GM19467 (cell line): ENCODE measurements at regions not wholly inside any gene's neighbourhood (a gene's known extent, or its start where the extent isn't known, plus 50 kb on each side); places are given as distances from the start of the nearest gene placed in this dataset.

Experiments
- ATAC-seq: cut with Tn5 transposase; IDR thresholded peaks from one replicate; pipeline ENCODE4 v1.9.1; 2021; ENCODE audit warnings: mild to moderate bottlenecking, moderate library complexity; ENCODE audit not compliant: unreplicated experiment

DNA sequence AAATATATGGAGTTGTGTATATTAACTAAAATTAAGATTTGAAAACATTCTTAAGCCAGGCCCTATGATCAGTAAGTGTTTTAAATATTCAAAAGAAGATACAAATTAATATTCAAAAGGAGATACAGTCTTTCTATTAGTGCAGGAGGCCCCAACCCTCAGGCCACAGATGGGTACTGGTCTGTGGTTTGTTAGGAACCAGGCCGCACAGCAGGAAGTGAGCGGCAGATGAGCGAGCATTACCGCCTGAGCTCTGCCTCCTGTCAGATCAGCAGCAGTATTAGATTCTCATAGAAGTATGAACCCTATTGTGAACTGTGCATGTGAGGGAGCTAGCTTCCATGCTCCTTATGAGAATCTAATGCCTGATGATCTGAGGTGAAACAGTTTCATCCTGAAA, 232.9 kb downstream of the FOXO1 start:
- ATAC-seq, result no peak

DNA sequence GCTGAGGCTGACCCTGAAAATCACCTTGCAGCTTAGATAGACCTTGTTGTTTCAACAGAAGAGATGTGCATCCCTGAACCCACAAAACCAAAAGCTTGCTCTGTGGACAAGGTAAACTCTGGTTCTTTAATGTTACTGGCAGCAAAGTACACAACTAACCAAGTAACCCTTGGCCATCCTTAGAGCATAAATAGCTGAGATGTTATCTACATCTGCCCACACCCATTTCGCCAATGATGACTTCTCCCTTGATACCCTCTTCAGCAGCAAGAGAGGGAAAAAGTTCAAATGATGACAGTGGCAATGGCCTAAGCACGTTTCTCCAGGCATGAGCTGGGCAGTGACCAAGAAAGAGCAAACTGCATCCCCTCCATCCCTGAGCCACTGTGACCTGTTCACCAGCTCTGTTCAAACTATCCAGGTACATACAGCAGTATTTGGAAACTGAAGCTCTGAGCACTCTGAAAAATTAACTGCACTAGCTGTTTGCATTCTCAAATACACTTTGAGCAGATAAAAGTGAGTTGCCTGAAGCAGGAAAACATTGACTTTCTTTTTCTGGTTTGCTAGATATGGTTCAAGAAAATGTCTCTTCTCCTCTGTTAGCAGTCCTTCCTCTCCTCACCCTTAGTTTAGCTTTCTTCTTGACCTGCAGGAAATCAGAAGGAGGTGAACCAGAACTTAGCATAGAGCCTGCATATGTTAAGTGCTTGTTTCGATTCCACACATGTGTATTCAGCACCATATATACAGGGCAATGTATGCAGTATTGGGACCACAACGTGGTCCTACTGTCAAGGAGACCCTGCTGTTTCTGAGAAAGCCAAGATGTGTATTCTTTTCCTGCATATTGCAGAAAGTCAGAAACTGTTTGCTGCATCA, 231.7 kb downstream of the FOXO1 start:
- peak; percentile 44 for ATAC-seq

DNA sequence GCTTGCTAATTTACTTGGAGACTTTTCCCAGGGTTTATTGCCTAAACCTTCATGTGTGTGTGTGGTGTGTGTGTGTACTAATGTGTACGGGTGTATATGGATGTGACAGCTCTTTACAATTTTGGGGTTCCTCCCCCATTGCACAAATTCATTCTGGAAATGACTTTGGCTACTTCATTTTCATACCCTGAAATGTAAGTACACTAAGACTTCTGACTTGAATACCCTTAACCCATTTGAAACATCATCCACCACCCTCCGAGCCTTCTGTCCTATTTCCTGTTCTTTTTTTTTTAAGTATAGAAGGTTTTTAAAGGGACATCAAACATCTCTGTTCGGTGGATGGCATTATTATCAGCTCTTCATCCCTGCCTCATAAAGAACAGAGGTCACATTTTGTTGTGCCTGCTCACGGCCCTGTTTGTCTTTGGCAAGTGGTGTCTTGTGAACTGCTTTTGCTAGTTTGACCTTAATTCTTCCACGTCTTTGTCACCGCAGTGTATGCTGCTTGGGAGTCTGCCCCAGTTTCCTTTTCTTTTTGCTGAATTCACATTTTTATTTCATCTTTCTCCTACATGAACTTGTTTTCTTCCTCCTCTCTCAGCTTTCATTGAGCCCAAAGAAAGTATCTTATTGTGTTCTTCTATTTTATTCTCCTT, 228.3 kb downstream of the FOXO1 start:
- ATAC-seq, result no peak

DNA sequence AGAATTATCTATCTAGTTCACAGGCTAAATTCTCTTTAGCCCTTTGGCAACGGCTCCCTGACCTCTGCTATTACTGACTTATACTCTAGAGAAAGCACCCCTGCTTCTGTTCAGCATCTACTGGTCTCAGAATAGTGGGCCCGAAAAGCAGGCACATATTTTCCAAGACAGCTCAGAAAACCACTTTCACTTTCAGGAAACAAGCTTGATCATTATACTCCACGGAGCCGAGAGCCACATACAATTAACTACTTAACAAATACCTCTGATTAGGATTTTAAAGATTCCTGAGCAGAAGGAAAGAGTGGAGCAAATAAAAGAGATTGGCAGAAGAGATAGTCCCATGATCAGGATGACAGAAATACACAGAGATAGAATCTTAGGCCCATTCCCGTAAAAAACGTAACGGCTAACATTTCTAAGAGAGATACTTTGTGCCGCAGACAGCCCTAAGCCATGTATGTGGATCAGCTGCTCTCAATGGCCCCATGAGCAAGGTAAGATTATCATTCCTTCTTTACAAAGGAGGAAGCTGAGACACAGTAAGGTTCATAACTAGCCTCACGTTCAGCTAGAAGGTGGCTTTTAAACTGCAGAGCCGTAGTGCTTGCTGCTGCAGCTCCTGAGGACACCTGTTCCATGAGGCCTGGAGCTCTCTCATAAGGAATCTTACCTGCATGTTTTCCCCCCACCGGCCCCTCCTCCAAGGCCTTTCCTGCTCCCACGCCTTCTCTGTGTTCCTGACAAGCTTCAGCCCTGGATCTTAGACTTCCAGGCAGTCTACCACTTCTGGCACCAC, 227.2 kb downstream of the FOXO1 start:
- ATAC-seq, result no peak

DNA sequence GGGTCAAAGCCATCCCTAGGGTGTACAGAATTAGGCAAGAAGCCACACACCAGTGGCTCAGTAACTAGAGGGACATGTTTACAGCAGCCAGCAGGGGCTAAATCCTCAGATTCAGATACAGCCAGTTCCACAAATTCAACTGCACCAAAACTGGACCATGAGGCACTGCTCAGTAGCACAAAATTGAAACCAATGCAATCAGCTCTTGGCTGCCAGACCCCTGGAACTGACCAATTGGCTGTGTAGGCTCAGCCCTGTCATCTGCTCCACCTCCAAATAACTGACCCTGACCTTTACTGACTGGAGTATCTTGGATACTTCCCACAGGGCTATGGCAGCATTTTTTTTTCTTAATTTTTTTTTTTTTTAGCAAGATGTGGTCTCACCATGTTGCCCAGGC, 226.5 kb downstream of the FOXO1 start:
- no peak for ATAC-seq

DNA sequence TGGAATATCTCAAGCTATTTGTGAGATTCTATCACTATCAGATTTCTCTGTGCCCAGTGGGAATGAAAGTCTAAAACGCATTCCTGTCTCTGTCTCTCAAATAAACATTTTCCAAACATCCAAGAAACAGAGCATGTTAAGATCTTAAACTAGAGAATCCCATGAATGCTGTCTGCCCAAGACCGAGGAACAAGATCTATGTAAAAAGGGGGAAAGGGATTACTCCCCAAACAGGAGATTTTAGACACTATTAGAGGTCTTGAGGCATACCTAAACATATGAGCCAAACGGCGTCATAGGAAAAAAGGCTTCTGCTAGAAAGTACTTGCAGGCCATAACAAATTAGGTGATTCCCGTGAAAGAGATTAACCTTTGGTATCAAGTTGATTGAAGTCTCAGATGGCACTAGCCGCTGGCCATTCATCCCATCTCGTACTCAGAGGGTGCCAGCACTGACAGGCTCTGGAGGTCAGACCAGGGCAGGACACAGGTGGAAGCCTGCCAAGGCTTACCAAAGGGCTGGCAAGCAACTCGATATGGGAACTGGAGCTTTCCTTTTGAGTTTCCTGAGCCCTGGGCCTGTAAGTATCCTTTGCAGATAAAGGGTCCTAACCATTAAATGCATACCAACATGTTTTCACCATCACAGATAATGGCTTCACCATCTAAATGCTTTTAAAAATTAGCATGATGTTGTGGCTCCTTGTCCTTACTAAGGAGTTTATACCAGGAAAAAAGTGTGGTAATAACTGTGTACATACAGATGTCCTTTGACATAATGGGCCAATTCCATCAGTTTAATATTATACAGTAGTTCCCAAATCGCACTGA, 225.2 kb downstream of the FOXO1 start:
- no peak for ATAC-seq

DNA sequence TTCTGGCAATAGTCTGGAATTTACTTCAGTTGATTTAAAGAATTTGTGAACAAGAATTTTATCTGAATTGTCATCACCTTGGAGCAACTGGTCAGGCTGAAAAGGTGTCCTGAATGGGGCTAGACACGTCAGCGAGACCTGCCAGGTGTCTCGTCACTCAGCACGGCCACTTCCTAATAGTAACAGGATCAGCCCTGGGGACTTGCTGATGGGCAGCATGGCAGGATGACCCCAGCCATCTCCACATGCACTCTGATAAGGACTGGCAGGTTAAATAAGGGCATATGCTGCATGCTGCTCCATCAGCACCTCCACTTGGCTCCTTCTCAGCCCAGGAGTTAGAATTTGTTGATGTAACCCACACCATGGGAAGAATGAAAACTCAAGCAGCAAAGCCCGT, 224.2 kb downstream of the FOXO1 start:
- ATAC-seq, result no peak

DNA sequence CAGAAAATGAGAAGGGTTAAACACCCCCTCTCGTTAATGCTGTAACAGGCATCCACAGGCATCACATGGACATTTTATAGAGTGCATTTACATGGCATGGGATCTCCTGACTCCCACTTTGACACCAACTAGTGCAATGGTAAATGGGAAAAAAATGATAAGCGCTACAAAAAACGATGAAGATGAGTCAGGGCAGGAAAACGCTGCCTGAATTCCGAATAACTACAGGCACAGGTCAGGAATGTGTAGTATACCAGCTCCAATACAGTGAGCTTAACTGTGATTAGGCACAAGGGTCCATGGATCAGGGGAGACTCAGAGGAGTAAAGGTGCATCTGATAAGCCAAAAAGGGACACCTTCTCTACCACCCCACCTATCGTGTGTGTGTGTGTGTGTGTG, 223.6 kb downstream of the FOXO1 start:
- no peak for ATAC-seq

DNA sequence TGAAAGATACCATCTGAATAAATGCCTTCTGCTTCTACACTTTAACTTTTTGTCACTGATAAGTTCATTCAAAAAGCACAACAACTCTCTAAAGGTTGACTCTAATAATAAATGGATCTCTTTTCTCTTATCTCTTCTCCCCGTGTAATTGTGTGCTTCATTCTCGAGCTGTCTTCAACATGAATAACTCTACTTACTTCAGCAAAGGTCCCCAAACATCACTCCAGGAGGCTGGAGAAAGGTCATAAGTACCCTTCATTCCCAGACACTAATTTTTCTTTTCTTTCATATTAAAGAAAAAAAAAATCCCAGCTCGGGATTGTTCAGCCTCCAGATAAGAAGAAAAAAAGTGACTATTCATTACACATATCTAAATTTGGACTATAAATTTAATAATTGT, 222.2 kb downstream of the FOXO1 start:
- no peak for ATAC-seq

DNA sequence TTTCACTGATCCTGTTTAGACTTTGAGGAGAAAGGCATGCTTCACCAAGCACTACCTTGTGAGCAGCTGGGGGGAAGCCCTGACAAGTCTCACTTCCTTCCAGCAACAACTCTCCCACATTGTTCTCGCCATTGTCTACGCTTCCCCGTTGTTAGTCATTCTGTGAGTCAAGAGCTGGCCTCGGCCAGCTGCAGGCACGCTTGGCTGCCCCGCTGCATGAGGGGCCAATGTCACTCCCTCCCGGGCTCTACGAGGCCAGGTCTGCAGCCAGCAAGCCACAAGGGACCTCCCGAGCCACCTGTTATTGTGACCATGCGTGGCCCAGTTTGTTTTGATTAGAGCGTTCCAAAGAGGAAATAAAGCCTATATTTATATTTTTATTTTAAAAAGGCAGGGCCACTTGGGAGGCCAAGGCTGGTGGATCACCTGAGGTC, 220.9 kb downstream of the FOXO1 start:
- ATAC-seq, result peak; percentile 99

DNA sequence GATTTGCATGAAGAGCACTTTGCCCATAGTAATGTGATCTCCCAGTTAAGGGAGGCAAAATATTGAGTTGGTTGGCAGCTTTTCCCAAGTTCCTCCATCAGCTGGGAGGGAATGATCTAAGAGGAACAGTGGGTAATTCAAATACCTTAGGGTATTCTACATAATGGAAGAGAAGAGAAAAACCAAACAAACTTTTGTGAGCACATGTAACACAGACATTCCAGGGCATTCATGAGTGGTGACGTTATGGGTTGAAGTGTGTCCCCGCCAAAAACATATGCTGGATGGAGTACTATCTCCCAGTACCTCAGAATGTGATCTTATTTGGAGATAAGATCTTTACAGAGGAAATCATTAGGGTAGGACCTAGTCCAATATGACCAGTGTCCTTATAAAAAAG, 220.1 kb downstream of the FOXO1 start:
- no peak for ATAC-seq

DNA sequence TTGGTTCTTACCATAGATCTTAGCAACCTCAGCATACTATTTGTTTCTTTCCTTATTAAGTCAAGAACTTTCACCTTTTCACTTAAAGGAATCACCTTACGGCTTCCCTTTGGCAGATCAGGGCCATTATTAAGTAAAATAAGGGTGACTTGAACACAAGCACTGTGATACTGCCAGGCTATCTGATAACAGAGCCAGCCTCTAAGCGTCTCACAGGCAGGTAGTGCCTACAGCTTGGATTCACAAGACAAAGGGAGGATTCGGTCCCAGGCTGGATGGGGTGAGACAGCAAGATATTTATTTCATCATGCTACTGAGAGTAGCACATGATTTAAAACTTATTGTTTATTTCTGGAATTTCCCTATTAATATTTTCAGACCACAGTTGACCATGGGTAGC, 218.6 kb downstream of the FOXO1 start:
- ATAC-seq, result no peak

DNA sequence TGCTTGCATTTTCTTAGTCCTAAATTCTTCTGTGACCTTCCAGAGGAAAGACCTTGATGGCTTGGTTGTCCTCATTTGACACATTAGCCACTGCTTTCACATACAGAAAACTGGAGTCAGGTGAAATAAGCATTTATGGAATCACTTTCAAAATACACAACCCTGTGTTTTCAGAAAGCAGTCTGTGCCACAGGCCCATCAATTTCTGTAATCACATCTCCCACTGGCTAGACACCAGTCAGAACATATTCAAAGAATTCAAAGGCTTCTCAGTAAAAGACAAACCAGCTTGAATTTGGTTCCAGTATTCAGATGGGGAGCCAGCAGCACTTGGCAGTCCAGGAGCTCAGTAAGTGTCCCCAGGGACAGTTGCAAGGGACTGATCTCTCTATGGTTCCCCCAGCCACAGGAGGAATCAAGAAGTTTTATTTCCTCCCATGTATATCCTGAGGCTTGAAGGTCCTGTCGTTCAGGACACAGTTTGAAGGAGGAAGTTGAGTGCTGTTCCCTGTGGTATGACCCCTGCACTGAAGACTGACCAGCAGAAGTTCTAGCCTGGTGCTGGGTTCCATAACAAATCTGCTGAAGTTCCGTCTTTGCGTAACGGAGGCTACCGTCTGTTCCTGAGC, 214.3 kb downstream of the FOXO1 start:
- ATAC-seq, result no peak

DNA sequence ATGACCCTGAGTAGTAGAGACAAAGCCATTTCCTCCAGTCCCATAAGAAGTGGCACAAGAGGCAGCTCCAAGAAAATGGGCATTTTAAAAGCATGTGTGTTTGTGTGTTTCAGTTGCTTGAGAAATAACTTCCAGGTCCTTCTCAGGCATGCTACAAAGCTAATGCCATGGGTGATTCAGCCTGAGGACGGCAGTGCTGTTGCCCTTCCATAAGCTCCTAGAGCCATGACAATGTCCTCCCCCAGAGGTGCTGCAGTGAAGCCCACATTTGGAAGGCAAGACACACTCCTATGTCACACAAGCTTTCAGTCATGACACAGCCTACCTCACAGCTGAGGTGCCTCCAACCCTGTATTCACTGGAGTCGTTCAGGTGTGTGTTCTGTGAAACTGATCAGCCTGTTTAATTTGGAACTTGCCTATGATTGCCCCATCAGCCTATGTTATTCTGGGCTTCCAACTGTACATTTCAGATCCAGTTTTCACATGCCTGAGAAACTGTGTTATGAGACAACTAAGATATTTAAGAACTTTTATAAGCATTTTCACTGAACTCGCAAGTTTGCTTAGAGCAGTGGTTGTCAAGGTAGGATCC, 213.6 kb downstream of the FOXO1 start:
- ATAC-seq, result no peak

DNA sequence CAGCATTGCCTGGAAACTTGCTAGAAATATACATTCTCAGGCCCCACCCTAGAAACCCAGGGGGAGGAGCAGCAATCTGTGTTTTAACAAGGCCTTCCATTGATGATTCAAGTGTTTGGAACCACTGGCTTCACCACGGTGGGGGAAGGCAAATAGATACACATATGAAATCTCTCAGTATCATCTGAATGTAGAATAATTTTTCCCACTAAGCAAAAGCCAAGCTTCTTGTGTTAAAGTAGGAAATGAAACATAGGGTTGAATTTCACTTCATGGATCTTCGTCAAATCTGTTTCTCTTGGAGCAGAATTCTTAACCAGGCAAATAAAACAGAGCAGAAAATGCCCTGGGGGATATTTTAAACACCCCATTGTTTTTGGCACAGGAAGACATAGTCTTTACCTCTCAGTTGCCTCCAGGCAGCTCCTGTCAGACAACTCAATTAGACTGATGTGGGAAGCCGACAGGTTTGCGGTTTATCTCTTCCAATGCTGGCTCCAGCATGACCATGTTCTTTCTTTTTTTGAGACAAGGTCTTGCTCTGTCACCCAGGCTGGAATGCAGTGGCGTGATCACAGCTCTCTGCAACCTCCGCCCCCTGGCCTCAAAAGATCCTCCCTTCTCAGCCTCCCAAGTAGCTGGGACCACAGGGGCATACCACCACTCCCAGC, 213.0 kb downstream of the FOXO1 start:
- ATAC-seq, result no peak

DNA sequence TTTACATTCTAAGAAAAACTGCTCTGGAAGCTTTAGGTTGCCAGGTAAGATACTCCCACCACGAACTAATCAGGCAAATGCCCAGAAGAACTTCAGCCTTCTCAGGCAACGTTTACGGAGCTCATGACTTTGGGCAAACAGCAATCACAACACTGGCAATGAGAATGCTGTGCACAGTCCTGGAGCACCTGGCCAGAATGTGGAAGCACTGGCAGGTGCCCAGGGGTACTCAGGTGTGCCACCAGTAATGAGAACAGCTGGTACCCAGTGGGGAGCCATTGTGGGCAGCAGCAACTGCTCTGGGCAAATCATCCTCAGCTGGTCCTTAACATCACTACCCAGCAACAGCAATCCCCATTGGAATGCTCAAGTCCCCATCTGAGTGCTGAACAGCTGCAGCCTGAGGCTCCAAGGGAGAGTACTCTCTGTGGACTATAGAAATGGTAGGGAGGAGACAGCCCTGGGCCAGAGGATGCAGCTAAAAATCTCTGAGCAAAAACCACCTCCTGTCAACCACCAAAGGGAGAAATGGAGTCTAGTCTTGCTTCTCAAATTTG, 210.0 kb downstream of the FOXO1 start:
- ATAC-seq, result no peak

DNA sequence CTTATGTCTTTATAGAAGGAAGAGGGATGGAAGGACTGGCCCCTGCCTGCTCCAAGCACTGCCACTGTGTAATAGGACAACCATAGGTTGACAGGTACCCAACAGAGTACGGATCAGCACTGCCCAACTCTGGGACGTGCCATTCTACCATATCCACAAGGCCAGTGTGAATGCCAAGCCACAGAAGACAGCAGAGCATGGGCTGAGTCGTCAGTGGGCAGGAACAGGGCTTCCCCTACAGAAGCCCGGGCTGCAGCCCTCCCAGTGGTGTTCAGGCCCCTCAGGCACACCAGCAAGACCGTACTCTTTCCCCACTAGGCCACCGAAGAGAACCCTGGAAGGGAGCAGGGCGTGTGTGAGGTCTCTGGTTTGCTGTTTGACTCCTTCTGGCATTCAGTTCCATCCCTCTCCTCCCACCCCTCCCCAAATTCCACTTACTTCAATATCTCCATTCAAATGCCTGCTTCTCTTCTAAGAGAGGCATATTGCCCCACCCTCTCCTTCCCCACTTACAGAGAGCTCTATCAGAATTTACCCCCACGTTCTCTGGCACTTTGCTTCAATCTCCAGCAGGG, 209.4 kb downstream of the FOXO1 start:
- no peak for ATAC-seq

DNA sequence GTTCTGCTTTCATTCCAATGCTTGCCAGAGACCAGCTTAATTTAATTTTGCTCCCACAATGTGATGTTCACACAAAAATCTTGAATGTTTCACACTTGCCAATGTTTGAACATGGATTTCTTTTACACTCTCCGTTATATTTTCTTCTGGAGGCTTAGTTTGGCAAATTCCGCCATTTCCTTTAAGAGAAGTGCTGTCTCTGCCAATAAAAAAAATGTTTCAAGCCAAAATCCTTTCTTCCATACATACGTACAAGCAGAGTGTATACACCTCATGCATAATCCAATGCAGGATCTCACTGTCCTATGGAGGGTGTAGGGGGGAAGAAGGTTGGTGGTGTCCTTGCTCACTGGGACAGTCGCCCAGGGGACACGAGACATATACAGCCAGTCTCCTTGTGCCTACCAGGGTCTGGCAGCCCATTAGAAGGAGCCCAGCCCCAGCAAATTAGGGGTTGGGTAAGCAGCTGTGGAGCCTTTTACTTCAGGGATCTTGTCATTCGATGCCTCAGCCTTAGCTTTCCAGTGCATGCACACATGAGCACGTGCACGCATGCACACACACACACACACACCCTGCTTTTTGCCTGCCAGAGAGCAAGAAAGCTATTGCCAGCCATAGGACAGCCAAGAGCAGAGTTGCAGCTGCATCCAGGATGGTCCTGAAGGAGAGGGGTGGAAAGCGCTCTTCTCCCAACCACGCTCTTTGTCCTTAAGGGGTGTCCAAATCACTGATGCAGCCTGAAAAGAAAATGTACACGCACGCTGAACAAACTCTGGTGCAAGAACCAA, 208.3 kb downstream of the FOXO1 start:
- no peak for ATAC-seq
